Brain pericyte (primary cell): ENCODE measurements at regions not wholly inside any gene's neighbourhood (a gene's known extent, or its start where the extent isn't known, plus 50 kb on each side); places are given as distances from the start of the nearest gene placed in this dataset.
"Not testable (repeated sequence)": the region's sequence is repeated elsewhere in the genome, so short reads cannot be mapped to it uniquely, and the experiment has no call there.

ENCODE experiments used
- DNase-seq: peaks from one replicate; pipeline ENCODE4 v3.0.0-alpha.2; 2012; ENCODE audit warnings: low read depth, low spot score

DNA sequence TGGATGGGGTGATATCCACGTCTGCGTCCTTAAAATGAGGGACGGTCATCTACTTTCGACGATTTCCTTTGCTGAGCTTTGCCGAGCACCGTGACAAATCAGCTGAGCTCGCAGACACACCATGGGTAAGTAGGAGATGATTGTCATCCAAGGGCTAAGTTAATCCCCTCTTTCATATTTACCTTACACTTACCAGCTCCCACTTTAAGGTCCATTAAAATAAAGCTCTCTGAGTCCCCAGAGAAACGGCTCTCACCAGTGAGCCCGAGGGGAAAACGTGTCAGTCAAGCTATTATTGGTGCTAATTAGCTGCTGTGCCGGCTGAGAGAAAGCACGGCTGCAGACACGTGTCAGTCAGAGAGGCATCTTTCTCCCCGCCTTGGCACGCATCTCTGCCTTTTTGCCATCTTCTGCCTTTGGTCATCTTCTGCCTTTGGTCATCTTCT lies 72.2 kb downstream of the CRLF2 start:
- DNase-seq = no peak

DNA sequence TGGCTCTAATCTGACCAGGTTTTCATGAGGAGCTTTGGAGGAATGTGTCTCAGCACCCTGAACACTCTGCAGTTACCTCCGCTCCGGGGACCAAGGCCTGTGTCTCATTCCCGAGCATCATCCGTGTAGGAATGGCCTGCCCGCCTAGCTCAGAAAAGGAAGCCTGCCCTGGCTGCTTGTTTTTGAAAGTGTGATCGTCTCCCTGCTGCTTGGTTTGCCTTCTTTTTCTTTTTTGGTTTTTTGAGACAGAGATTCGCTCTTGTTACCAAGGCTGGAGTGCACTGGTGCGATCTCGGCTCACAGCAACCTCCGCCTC lies 73.3 kb downstream of the CRLF2 start:
- DNase-seq = no peak

DNA sequence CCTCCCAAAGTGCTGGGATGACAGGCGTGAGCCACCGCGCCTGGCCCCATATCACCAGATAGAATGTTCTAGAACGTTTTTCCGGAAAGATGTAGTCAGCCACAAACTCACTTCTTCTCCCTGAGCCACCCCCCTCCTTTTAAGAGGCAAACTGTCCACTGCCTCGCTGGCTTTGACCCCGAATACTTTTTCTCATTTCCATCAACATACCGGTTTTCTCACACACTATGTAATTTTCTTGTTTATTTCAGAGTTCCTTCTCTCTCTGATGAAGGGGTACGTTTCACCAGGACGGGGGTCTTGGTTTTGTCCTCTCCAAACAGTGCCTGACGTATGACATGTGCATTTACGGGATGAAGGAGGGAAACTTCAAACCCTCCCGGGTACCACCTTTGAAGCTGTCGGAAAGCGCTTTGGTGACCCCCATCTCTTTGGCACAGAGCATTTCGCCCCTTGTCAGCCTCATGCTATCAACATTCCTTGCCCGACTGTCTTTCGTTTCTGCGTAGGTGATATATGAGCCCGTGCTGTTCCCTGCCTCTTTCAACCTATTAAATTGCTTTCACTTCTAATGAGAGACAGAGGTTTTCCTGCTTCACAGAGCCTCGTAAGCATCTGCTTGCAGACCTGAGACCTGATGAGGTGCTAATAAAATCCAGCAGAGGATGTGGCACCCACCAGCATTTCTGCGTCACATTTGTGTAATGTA lies 73.8 kb downstream of the CRLF2 start:
- DNase-seq = no peak

DNA sequence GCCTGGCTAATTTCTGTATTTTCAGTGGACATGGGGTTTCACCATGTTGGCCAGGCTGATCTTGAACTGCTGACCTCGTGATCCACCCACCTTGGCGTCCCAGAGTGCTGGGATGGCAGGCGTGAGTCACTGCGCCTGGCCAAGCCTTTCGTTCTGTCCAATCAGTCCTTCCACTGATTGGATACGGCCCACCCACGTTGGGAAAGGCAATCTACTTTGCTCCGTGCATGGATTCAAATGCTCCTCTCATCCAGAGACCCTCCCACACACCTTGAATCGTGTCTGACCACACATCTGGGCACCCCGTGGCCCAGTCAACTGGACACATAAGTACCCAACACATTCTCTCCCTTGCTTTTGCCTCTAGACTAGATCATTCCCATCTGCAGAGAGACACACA lies 74.9 kb downstream of the CRLF2 start:
- no peak for DNase-seq

DNA sequence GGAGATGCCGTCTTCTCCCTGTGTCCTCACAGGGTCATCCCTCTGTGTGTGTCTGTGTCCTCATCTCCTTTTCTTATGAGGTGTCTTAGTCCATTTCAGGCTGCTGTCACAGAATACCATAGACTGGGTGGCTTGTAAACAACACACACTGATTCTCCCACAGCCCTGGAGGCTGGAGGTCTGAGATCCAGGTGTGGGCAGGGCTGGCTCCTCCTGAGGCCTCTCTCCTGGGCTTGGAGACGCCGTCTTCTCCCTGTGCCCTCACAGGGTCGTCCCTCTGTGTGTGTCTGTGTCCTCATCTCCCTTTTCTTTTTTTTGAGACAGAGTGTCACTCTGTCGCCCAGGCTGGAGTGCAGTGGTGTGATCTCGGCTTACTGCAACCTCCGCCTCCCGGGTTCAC lies 75.9 kb downstream of the CRLF2 start:
- DNase-seq = not testable (repeated sequence)

- no peak for DNase-seq
Observed at GRCh38 chrX:1134976-1135375, 77.5 kb downstream of the CRLF2 start.

DNA sequence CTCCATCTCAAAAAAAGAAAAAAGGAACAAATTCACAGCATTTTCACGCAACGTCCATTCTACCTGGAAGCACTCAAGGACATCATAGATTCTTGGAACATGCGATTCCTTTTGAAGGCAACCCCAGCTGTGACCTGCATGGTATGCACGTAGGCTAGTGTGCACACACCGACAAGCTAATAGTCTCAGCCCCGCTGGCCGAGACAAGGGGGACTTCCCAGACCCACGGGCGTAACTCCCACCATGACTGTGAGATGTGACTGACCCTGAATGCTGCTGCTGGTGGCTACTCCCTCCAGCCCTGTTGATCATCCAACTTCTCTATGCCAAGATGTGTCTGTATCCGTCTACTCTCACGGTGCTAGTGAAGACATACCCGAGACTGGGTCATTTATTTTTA lies 78.3 kb downstream of the CRLF2 start:
- no peak for DNase-seq

- DNase-seq = no peak
Observed at GRCh38 chrX:1126738-1127137, 85.7 kb downstream of the CRLF2 start.

GRCh38 chrX:1124531-1124930 lies 87.9 kb downstream of the CRLF2 start:
- no peak for DNase-seq

DNA sequence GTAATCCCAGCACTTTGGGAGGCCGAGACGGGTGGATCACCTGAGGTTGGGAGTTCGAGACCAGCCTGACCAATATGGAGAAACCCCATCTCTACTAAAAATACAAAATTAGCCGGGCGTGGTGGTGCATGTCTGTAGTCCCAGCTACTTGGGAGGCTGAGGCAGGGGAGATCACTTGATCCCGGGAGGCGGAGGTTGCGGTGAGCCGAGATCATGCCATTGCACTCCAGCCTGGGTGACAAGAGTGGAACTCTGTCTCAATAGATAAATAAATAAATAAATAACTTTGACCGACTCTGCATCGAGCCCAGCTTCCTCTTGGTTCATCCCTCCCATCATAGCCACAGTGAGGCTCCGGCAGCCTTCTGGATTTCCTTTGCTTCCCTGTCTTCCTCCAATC lies 89.6 kb downstream of the CRLF2 start:
- DNase-seq = not testable (repeated sequence)

GRCh38 chrX:1119275-1119674 lies 93.2 kb downstream of the CRLF2 start:
- no peak for DNase-seq

GRCh38 chrX:1118572-1119199 lies 93.8 kb downstream of the CRLF2 start:
- DNase-seq = no peak

DNA sequence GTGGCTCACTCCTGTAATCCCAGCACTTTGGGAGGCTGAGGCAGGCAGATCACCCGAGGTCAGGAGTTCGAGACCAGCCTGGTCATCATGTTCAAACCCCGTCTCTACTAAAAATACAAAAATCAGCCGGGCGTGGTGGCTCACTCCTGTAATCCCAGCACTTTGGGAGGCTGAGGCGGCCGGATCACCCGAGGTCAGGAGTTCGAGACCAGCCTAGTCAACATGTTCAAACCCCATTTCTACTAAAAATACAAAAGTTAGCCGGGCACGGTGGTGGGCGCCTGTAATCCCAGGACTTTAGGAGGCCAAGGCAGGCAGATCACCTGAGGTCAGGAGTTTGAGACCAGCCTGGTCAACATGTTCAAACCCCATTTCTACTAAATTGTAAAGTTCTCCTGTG lies 97.0 kb downstream of the CRLF2 start:
- not testable (repeated sequence) for DNase-seq

- DNase-seq = no peak
Observed at GRCh38 chrX:1112321-1112720, 100.1 kb downstream of the CRLF2 start.

- DNase-seq = no peak
Observed at GRCh38 chrX:1111601-1112300, 100.7 kb downstream of the CRLF2 start.

GRCh38 chrX:1109580-1110119 lies 102.8 kb downstream of the CRLF2 start:
- no peak for DNase-seq

DNA sequence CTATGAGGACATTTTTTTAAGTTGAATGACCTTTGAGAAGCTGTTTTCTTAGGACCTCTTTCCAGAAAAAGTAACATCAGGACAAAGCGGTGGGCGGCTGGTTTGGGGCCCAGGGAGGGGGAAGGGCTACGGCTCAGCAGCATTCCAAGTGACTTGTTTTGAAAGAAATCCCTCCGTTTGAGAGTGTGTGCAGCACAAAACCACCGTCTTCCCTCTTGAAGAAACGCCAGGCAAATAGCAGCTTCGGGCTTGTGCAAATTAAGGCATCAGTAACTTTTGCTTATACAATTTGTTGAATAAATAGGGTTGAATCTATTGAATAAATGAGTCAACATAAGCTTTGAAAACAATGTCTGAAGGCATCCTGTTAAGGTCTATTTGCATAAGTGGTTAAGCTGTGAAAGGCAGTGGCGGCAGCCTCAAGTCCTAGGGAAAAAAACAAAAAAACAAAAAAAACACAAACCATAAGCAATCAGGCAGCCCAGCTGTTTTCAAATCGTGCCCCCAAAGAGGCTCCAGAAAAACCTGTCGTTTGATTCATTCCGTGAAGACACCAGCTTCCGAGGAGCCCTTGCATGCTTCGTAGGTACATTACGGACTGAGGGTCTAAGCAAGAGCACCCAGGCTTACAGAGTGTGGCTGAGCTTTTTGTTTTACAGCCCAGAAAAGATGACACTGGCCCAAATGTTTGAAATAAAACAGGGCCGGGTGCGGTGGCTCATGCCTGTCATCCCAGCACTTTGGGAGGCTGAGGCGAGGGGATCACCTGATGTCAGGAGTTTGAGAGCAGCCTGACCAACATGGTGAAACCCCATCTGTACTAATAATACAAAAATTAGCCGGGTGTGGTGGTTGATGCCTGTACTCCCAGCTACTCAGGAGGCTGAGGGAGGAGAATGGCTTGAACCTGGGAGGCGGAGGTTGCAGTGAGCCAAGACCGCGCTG lies 103.7 kb downstream of the CRLF2 start:
- DNase-seq = no peak

GRCh38 chrX:1106478-1107210 lies 105.8 kb downstream of the CRLF2 start:
- no peak for DNase-seq

DNA sequence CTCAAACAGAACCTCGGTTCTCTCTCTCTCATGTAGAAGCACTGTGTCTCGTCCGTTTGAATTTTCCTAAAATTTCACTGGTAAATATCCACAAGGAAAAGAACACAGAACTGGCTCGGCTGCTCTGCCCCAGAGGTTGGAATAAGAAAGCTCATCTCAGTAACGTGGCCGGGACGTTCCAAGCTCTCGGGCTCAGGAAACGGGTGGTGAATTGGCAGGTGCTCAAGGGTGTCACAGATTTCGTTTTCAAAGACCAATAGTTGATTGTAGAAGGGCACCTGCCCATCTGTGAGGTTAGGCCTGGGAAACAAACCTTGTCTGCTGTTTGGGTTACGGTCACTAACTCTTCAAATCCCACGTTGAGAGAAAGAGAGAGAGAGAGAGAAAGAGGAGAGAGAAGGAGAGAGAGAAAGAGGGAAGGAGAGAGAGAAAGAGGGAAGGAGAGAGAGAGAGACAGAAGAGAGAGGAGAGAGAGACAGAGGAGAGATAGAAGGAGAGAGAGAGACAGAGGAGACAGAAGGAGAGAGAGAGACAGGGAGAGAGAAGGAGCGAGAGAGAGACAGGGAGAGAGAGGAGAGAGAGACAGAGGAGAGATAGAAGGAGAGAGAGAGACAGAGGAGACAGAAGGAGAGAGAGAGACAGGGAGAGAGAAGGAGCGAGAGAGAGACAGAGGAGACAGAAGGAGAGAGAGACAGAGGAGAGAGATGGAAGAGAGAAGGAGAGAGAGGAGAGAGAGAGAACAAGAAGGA lies 106.6 kb downstream of the CRLF2 start:
- DNase-seq = no peak

DNA sequence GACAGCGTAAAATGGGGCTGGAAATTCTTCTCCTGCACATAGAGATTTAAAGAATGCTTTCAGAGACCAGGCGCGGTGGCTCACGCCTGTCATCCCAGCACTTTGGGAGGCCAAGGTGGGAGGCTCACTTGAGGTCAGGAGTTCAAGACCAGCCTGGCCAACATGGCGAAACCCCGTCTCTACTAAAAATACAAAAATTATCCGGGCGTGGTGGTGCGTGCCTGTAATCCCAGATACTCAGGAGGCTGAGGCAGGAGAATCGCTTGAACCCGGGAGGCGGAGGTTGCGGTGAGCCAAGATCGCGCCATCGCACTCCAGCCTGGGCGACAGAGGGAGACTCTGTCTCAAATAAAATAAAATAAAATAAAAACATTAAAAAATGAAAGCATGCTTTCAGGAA lies 107.4 kb downstream of the CRLF2 start:
- DNase-seq = not testable (repeated sequence)
